ENCODE measurements at regions not wholly inside any gene's neighbourhood (a gene's known extent, or its start where the extent isn't known, plus 50 kb on each side); places are given as distances from the start of the nearest gene placed in this dataset.

- peak; percentile 74 to 89 (median 84) for DNase-seq
Measured at GRCh38 chr21:16742131-16742641, 770.7 kb upstream of the CXADR start.

- peak in 2 of 3 donors; percentile 38 to 57 for DNase-seq
Measured at GRCh38 chr21:16742741-16743140, 770.1 kb upstream of the CXADR start.

GRCh38 chr21:16743317-16743716 lies 769.5 kb upstream of the CXADR start:
- no peak for DNase-seq

GRCh38 chr21:16750926-16751325 lies 761.9 kb upstream of the CXADR start:
- DNase-seq, result no peak

GRCh38 chr21:16751695-16752474 lies 761.0 kb upstream of the CXADR start:
- peak in 2 of 3 donors; percentile 44 to 51 for DNase-seq

- peak in 1 of 3 donors; percentile 57 for DNase-seq
Measured at GRCh38 chr21:16752475-16752857, 760.4 kb upstream of the CXADR start.

GRCh38 chr21:16755061-16755460 lies 757.8 kb upstream of the CXADR start:
- DNase-seq, result no peak

- no peak for DNase-seq
Measured at GRCh38 chr21:16767201-16767600, 745.6 kb upstream of the CXADR start.

- DNase-seq, result peak in 1 of 3 donors; percentile 40
Measured at GRCh38 chr21:16768096-16768495, 744.7 kb upstream of the CXADR start.

- DNase-seq, result no peak
Measured at GRCh38 chr21:16770266-16770665, 742.6 kb upstream of the CXADR start.

- DNase-seq, result no peak
Measured at GRCh38 chr21:16773206-16773605, 739.6 kb upstream of the CXADR start.

GRCh38 chr21:16775076-16775475 lies 737.8 kb upstream of the CXADR start:
- no peak for DNase-seq

- DNase-seq, result peak in 2 of 3 donors; percentile 36 to 67
Measured at GRCh38 chr21:16777041-16777720, 735.7 kb upstream of the CXADR start.

GRCh38 chr21:16788584-16788983 lies 724.3 kb upstream of the CXADR start:
- no peak for DNase-seq

- DNase-seq, result no peak
Measured at GRCh38 chr21:16789636-16790035, 723.2 kb upstream of the CXADR start.

GRCh38 chr21:16792101-16792500 lies 720.7 kb upstream of the CXADR start:
- no peak for DNase-seq

- DNase-seq, result peak in 1 of 3 donors; percentile 36
Measured at GRCh38 chr21:16794950-16795349, 717.9 kb upstream of the CXADR start.

- no peak for DNase-seq
Measured at GRCh38 chr21:16796776-16797175, 716.1 kb upstream of the CXADR start.

GRCh38 chr21:16797540-16797939 lies 715.3 kb upstream of the CXADR start:
- no peak for DNase-seq

GRCh38 chr21:16797966-16798365 lies 714.9 kb upstream of the CXADR start:
- DNase-seq, result peak in 1 of 3 donors; percentile 28

- no peak for DNase-seq
Measured at GRCh38 chr21:16800536-16801275, 712.1 kb upstream of the CXADR start.

GRCh38 chr21:16811011-16811410 lies 701.8 kb upstream of the CXADR start:
- DNase-seq, result no peak
